PFSK-1 (cell line): ENCODE measurements at regions not wholly inside any gene's neighbourhood (a gene's known extent, or its start where the extent isn't known, plus 50 kb on each side); places are given as distances from the start of the nearest gene placed in this dataset.

Experiments used
- POLR2AphosphoS5 ChIP-seq: IDR thresholded peaks from 2 replicates; pipeline ENCODE4 v1.6.1; 2012; ENCODE audit warnings: low read depth, mild to moderate bottlenecking, control low read depth, low read length, moderate library complexity
- SIN3A ChIP-seq: IDR thresholded peaks from 2 replicates; pipeline ENCODE4 v1.6.1; 2012; ENCODE audit warnings: mild to moderate bottlenecking, low read length, moderate library complexity, borderline replicate concordance; ENCODE audit not compliant: insufficient read depth
- TAF1 ChIP-seq: IDR thresholded peaks from 2 replicates; pipeline ENCODE4 v1.6.1; 2012; ENCODE audit warnings: low read length, control low read depth, borderline replicate concordance; ENCODE audit not compliant: insufficient read depth

GRCh38 chr6:141439513-141439912 lies 693.2 kb upstream of the GJE1 start:
- TF ChIP-seq POLR2AphosphoS5 (no peak), TAF1 (no peak), SIN3A (no peak)
